Neural cell (in vitro differentiated cells): ENCODE measurements at regions not wholly inside any gene's neighbourhood (a gene's known extent, or its start where the extent isn't known, plus 50 kb on each side); places are given as distances from the start of the nearest gene placed in this dataset.

Experiments
- POLR2AphosphoS5 ChIP-seq: IDR thresholded peaks from 2 replicates; pipeline ENCODE4 v1.6.1; 2012
- TAF1 ChIP-seq: IDR thresholded peaks from 2 replicates; pipeline ENCODE4 v1.6.1; 2012; ENCODE audit warnings: low read depth
- TF ChIP-seq, protein P1 (sequence below): fragments of 450-650 bp; IDR thresholded peaks from 2 replicates; pipeline ENCODE4 v1.5.1; 2014; ENCODE audit warnings: antibody characterized with exemption, mild to moderate bottlenecking, moderate library complexity; ENCODE audit not compliant: poor library complexity, severe bottlenecking

DNA sequence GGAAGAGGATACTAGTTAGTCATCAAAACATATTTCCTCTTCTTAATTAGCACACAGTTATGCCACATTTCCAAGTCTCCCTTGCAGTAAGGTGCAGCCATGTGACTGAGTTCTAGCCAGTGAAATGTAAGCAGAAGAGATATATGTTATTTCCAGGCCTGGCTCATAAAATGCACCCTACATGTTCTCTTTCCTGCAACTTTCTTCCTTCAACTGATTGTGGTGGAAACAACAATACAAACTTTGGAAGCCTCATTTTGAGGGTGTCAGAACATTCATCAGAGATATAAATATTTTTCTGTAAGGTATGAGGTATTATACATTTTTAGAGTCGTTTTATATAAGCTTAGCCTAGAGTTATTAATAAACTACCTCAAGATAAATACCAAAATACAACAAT is 110.9 kb upstream of the PDE7B start:
- TF ChIP-seq, protein P1, sequence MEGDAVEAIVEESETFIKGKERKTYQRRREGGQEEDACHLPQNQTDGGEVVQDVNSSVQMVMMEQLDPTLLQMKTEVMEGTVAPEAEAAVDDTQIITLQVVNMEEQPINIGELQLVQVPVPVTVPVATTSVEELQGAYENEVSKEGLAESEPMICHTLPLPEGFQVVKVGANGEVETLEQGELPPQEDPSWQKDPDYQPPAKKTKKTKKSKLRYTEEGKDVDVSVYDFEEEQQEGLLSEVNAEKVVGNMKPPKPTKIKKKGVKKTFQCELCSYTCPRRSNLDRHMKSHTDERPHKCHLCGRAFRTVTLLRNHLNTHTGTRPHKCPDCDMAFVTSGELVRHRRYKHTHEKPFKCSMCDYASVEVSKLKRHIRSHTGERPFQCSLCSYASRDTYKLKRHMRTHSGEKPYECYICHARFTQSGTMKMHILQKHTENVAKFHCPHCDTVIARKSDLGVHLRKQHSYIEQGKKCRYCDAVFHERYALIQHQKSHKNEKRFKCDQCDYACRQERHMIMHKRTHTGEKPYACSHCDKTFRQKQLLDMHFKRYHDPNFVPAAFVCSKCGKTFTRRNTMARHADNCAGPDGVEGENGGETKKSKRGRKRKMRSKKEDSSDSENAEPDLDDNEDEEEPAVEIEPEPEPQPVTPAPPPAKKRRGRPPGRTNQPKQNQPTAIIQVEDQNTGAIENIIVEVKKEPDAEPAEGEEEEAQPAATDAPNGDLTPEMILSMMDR = no peak
- TF ChIP-seq POLR2AphosphoS5 = no peak
- TF ChIP-seq TAF1 = no peak
